HG03457 (cell line): ENCODE measurements at regions not wholly inside any gene's neighbourhood (a gene's known extent, or its start where the extent isn't known, plus 50 kb on each side); places are given as distances from the start of the nearest gene placed in this dataset.
"Not testable (repeated sequence)": the region's sequence is repeated elsewhere in the genome, so short reads cannot be mapped to it uniquely, and the experiment has no call there.

ENCODE experiments used
- ATAC-seq: cut with Tn5 transposase; IDR thresholded peaks from one replicate; pipeline ENCODE4 v1.9.1; 2021; ENCODE audit warnings: moderate number of reproducible peaks; ENCODE audit not compliant: unreplicated experiment

GRCh38 chr2:58730764-58731487 lies 489.8 kb upstream of the FANCL start:
- ATAC-seq, result no peak

GRCh38 chr2:58727981-58728656 lies 487.0 kb upstream of the FANCL start:
- no peak for ATAC-seq

DNA sequence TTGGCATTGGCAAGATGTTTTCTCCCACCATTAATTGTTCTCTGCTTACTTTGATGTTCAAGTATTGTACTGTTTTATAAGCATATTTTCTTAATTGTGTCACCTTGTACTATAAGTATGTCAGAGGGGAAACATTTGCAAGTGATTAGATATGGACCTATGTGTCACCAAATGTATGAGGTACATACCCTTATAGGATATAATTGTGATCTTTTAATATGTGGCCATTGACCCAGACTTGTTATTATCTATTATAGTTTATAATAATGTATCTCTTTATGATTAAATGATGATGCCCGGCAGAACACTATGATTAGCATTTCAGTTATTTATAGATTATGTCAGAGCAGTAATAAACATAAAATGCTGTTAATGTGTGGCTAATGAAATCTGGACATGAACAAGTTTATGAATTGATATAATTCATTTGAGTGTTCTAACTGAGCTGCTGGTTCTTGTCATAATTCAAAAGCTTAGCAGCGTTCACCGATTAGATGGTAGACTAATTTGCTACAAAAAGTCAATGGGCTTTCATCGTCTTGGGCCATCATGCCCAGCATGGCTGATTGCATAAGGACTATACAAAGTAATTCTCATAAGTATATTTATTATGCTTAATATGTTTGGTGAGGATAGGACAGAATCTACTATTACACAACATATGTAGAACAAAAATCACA lies 480.9 kb upstream of the FANCL start:
- no peak for ATAC-seq

GRCh38 chr2:58720770-58721697 lies 479.9 kb upstream of the FANCL start:
- no peak for ATAC-seq

- ATAC-seq, result no peak
Measured at GRCh38 chr2:58720033-58720769, 479.1 kb upstream of the FANCL start.

GRCh38 chr2:58715344-58715743 lies 474.2 kb upstream of the FANCL start:
- ATAC-seq, result no peak

GRCh38 chr2:58714238-58714637 lies 473.1 kb upstream of the FANCL start:
- ATAC-seq, result no peak

DNA sequence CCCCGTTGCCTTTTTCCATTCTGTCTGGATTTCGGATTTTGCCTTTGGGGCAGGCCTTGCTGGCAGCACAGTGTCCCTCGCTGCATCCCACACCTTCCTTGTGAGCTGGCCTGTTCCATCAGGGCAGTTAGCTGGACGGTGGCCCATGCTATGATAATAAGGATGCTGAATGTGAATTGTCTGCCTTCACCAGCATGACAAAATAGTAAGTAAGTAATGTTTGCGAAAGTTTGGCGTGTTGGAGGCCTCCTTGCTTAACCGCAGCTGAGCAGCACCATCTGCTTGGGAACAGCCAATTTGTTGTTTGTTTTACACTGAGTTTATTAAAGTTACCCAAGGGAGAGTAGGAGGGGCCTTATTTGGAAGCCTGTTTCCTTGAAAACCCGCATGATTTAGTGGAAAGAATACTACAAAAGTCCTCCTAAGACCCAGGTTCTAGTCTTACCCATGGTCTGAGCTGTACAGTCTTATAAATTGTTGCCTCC lies 469.7 kb upstream of the FANCL start:
- no peak for ATAC-seq

- ATAC-seq, result no peak
Measured at GRCh38 chr2:58709687-58710354, 468.7 kb upstream of the FANCL start.

GRCh38 chr2:58709274-58709673 lies 468.1 kb upstream of the FANCL start:
- no peak for ATAC-seq

DNA sequence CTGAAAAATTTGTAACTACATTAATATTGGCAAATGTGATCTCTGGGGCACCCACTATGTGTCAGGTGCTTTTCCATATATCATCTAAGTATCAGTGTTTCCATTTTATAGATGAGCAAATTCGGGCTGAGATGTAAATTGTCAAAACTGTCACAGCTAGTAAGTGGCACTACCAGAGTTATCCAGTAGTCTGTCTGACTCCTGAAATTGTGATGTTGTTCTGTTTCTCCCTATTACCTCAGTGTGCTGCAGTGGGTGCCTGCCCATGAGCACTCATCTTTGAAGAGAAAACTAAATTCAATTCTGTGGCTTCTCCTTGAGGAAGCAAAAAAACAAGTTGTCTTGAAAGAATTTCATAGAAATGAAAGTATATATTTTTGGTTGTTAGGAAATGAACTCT lies 467.4 kb upstream of the FANCL start:
- no peak for ATAC-seq

- no peak for ATAC-seq
Measured at GRCh38 chr2:58702302-58702885, 461.3 kb upstream of the FANCL start.

GRCh38 chr2:58701688-58702301 lies 460.7 kb upstream of the FANCL start:
- no peak for ATAC-seq

DNA sequence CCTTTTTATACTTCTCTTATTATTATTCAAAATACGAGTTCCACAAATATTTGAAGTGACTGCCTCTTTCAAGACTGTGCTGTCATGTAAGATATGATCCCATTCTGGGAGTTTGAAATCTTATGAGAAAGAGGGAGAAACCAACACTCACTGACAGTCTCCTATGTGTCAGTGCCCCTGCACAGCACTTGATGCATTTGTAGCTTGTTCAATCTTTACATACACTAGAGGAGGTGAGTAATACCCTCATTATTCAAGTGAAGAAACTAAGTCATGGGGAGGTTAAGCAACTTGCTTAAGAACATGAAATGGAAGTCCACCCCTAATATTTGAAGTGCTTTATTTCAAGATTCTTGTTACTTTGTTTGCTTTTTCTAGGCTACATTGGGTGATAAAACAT lies 459.5 kb upstream of the FANCL start:
- ATAC-seq, result no peak

DNA sequence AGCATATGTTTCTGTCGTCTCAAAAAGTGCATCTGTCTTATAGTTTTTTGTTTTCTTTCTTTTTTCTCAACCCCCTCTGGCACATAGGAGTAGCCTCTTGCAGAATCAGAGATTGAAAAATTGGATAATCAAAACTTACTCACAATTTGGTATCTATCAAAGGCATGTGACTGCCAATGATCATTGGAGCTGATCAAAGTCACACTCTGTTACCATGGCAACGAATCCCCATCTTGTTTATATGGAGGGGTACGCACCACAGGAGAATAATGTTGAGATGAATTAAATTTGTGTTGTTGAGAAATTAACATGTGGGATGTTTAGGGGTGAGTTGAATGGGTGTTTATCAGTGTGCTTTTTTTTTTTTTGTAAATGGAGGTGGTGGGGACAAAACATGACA lies 458.3 kb upstream of the FANCL start:
- ATAC-seq, result no peak

- no peak for ATAC-seq
Measured at GRCh38 chr2:58698620-58699019, 457.5 kb upstream of the FANCL start.

DNA sequence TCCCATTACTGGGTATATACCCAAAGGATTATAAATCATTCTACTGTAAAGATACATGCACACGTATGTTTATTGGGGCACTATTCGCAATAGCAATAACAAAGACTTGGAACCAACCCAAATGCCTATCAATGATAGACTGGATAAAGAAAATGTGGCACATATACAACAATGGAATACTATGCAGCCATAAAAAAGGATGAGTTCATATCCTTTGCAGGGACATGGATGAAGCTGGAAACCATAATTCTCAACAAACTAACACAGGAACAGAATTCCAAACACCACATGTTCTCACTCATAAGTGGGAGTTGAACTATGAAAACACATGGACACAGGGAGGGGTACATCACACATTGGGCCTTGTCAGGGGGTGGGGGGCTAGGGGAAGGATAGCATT lies 453.0 kb upstream of the FANCL start:
- ATAC-seq, result not testable (repeated sequence)

DNA sequence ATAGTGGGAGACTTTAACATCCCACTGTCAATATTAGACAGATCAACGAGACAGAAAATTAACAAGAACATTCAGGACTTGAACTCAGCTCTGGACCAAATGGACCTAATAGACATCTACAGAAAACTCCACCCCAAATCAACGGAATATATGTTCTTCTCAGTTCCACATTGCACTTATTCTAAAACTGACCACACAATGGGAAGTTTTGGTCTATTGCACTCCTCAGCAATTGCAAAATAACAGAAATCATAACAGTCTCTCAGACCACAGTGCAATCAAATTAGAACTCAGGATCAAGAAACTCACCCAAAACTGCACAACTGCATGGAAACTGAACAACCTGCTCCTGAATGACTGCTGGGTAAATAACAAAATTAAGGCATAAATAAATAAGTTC lies 449.9 kb upstream of the FANCL start:
- not testable (repeated sequence) for ATAC-seq

DNA sequence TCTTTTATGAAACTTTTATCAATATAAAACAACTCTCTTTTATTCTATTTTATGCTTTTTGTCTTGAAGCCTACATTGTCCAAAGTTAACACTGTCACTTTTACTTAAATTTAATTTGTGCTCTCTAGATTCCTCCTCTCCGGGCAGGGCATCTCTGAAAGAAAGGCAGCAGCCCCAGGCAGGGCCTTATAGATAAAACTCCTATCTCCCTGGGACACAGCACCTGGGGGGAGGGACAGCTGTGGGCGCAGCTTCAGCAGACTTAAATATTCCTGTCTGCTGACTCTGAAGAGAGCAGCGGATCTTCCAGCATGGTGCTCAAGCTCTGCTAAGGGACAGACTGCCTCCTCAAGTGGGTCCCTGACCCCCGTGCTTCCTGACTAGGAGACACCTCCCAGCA lies 447.7 kb upstream of the FANCL start:
- no peak for ATAC-seq
